HFFc6 (cell line): ENCODE measurements at regions not wholly inside any gene's neighbourhood (a gene's known extent, or its start where the extent isn't known, plus 50 kb on each side); places are given as distances from the start of the nearest gene placed in this dataset.

Experiments used
- DNase-seq: peaks from one replicate; pipeline ENCODE4 v3.0.0-alpha.2; 2018
- H3K27ac Mint-ChIP-seq: 2 replicates; pipeline ENCODE4 v1.8.0; 2020; ENCODE audit warnings: mild to moderate bottlenecking, mixed read lengths
- H3K27me3 Mint-ChIP-seq: 2 replicates; pipeline ENCODE4 v1.8.0; 2021; ENCODE audit warnings: mild to moderate bottlenecking, moderate library complexity, mixed read lengths; ENCODE audit not compliant: insufficient read depth
- H3K36me3 Mint-ChIP-seq: 2 replicates; pipeline ENCODE4 v1.8.0; 2021; ENCODE audit warnings: low read depth, mixed read lengths
- H3K4me1 Mint-ChIP-seq: 2 replicates; pipeline ENCODE4 v1.8.0; 2020; ENCODE audit warnings: low read depth, mixed read lengths
- H3K4me3 Mint-ChIP-seq: 2 replicates; pipeline ENCODE4 v1.8.0; 2020; ENCODE audit warnings: mild to moderate bottlenecking, moderate library complexity, mixed read lengths
- H3K9me3 Mint-ChIP-seq: 2 replicates; pipeline ENCODE4 v1.8.0; 2020; ENCODE audit warnings: mild to moderate bottlenecking, mixed read lengths
- CTCF ChIP-seq: fragments of 200-600 bp; sonication (generic); IDR thresholded peaks from 2 replicates; pipeline ENCODE4 v1.5.0; 2021; ENCODE audit warnings: antibody characterized with exemption, mild to moderate bottlenecking

- no peaks in the 10 kb centered on the region for H3K36me3 Mint-ChIP-seq
Observed at GRCh38 chr2:222771832-222772231, 89.0 kb upstream of the ACSL3 start.

GRCh38 chr2:222774941-222775340 is 85.9 kb upstream of the ACSL3 start:
- Mint-ChIP-seq H3K36me3 (no peaks in the 10 kb centered on the region), H3K27ac (no peak overlapping the region), H3K4me3 (no peak overlapping the region; the same call in 1 of the 2 replicates), H3K4me1 (peaks cover 7% of the 10 kb centered on the region), H3K27me3 (peaks cover 4% of the 10 kb centered on the region; the same call in 1 of the 2 replicates), H3K9me3 (no peaks in the 10 kb centered on the region)
- TF ChIP-seq CTCF: no peak
- DNase-seq: peak; percentile 60

More at GRCh38 chr2:222771832-222772231, 89.0 kb upstream of the ACSL3 start:
- Mint-ChIP-seq H3K27me3 (peaks cover 4% of the 10 kb centered on the region; the same call in 1 of the 2 replicates), H3K4me3 (no peak overlapping the region), H3K4me1 (peaks cover 12% of the 10 kb centered on the region), H3K9me3 (no peaks in the 10 kb centered on the region), H3K27ac (no peak overlapping the region)
- no peak for TF ChIP-seq CTCF
- DNase-seq: no peak

- H3K4me3 Mint-ChIP-seq: no peak overlapping the region
- H3K36me3 Mint-ChIP-seq: no peaks in the 10 kb centered on the region
- H3K27ac Mint-ChIP-seq: no peak overlapping the region
- H3K9me3 Mint-ChIP-seq: no peaks in the 10 kb centered on the region
- DNase-seq: no peak
- H3K27me3 Mint-ChIP-seq: peaks cover 4% of the 10 kb centered on the region; the same call in 1 of the 2 replicates
- no peak for TF ChIP-seq CTCF
- peaks cover 7% of the 10 kb centered on the region for H3K4me1 Mint-ChIP-seq
Observed at GRCh38 chr2:222776792-222777191, 84.0 kb upstream of the ACSL3 start.

- H3K4me1 Mint-ChIP-seq: peaks cover 7% of the 10 kb centered on the region
- no peak overlapping the region for H3K4me3 Mint-ChIP-seq
- H3K9me3 Mint-ChIP-seq: no peaks in the 10 kb centered on the region
- peaks cover 2% of the 10 kb centered on the region; the same call in 1 of the 2 replicates for H3K27me3 Mint-ChIP-seq
- H3K36me3 Mint-ChIP-seq: no peaks in the 10 kb centered on the region; the same call in 1 of the 2 replicates
- TF ChIP-seq CTCF: no peak
- no peak for DNase-seq
- H3K27ac Mint-ChIP-seq: no peak overlapping the region
Observed at GRCh38 chr2:222778400-222778799, 82.4 kb upstream of the ACSL3 start.

- DNase-seq: no peak
- Mint-ChIP-seq H3K4me3 (no peak overlapping the region), H3K4me1 (peaks cover 7% of the 10 kb centered on the region), H3K9me3 (no peaks in the 10 kb centered on the region), H3K27me3 (no peaks in the 10 kb centered on the region; the same call in 1 of the 2 replicates), H3K27ac (no peak overlapping the region), H3K36me3 (no peaks in the 10 kb centered on the region; the same call in none of the 2 replicates)
- TF ChIP-seq CTCF: no peak
Observed at GRCh38 chr2:222779145-222779832, 81.5 kb upstream of the ACSL3 start.
